HCT116 (cell line): ENCODE measurements at regions not wholly inside any gene's neighbourhood (a gene's known extent, or its start where the extent isn't known, plus 50 kb on each side); places are given as distances from the start of the nearest gene placed in this dataset.

Source experiments
- ATAC-seq: fragments of 200-7000 bp; cut with Tn5 transposase; 2 replicates; pipeline ENCODE4 v1.9.1; 2020; ENCODE audit warnings: mild to moderate bottlenecking, moderate library complexity
- BruUV-seq: library from RNA; stranded (reverse); fragments of 400-500 nt; replicated peaks from 2 replicates; lab custom pipeline; 2021; lab: Mats Ljungman, UMichigan
- CTCF ChIA-PET: fragments of 300-600 bp; sonication (Branson Sonifier 250); formaldehyde crosslinking; loops from one replicate; lab custom pipeline; 2021; ENCODE audit warnings: antibody characterized with exemption; lab: Charles Lee
- POLR2A ChIA-PET: fragments of 300-600, 350-600 bp; sonication (Branson Sonifier 250); formaldehyde crosslinking; loops from one replicate; lab custom pipeline; 2021; ENCODE audit warnings: antibody characterized with exemption; lab: Charles Lee
- RAD21 ChIA-PET, 2 experiments: fragments of 300-600 bp; sonication (Branson Sonifier 250); formaldehyde crosslinking; loops; one replicate each; lab custom pipeline; 2023; ENCODE audit warnings: low total read pairs in 2 of 2; ENCODE audit not compliant: uncharacterized antibody in 2 of 2, unreplicated experiment in 2 of 2, low non-redundant PET in 1 of 2; lab: Charles Lee
- DNase-seq: peaks from one replicate; pipeline ENCODE4 v3.0.0-alpha.2; 2010; ENCODE audit warnings: low read depth, low spot score
- H2AFZ ChIP-seq: fragments of 200-600 bp; shearing (Covaris generic), sonication (generic); 2 replicates; pipeline ENCODE4 v1.6.1; 2017; ENCODE audit warnings: low read depth, mixed run types, mixed read lengths, antibody characterized with exemption, low read length; ENCODE audit not compliant: poor library complexity, severe bottlenecking
- H3K27ac ChIP-seq: 2 replicates; pipeline ENCODE4 v1.5.1; 2012; ENCODE audit warnings: low read depth, low read length
- H3K27me3 ChIP-seq: fragments of 200-600 bp; sonication (generic); 2 replicates; pipeline ENCODE4 v1.6.1; 2016; ENCODE audit warnings: mixed run types, low read length, mixed read lengths; ENCODE audit not compliant: insufficient read depth
- H3K36me3 ChIP-seq, 2 experiments: fragments of 200-500 bp in 1 of 2; fragments of 200-600 bp in 1 of 2; sonication (Bioruptor generic) in 1 of 2; sonication (generic) in 1 of 2; 2 replicates each; pipeline versions ENCODE4 v1.5.1 to v1.6.1; 2014 to 2016; ENCODE audit warnings: low read length in 2 of 2, inconsistent platforms in 1 of 2, mixed read lengths in 1 of 2, mixed run types in 1 of 2; ENCODE audit not compliant: insufficient read depth in 2 of 2, control insufficient read depth in 1 of 2
- H3K4me1 ChIP-seq, 2 experiments: fragments of 200-600 bp in 1 of 2; sonication (generic) in 1 of 2; 2 replicates each; pipeline versions ENCODE4 v1.5.1 to v1.6.1; 2012 to 2017; ENCODE audit warnings: low read length in 2 of 2, inconsistent platforms in 1 of 2, mild to moderate bottlenecking in 1 of 2, mixed read lengths in 1 of 2, mixed run types in 1 of 2, moderate library complexity in 1 of 2; ENCODE audit not compliant: insufficient read depth in 2 of 2, control insufficient read depth in 1 of 2
- H3K4me2 ChIP-seq: fragments of 200-600 bp; sonication (generic); 2 replicates; pipeline ENCODE4 v1.6.1; 2017; ENCODE audit warnings: mixed run types, low read length, mixed read lengths
- H3K4me3 ChIP-seq, 2 experiments: fragments of 200-600 bp in 1 of 2; sonication (generic) in 1 of 2; replicated peaks in 1 of 2; 2 replicates each; pipeline ENCODE4 v1.5.1; 2011 to 2016; ENCODE audit warnings: low read length in 2 of 2, control low read depth in 1 of 2, low read depth in 1 of 2, mild to moderate bottlenecking in 1 of 2, mixed read lengths in 1 of 2, mixed run types in 1 of 2
- H3K79me2 ChIP-seq: fragments of 200-600 bp; sonication (generic); 2 replicates; pipeline ENCODE4 v1.6.1; 2017; ENCODE audit warnings: mild to moderate bottlenecking, mixed run types, low read length, moderate library complexity, mixed read lengths; ENCODE audit not compliant: insufficient read depth
- H3K9ac ChIP-seq: fragments of 200-600 bp; sonication (generic); 2 replicates; pipeline ENCODE4 v1.6.1; 2016; ENCODE audit warnings: low read length, mixed read lengths
- H3K9me2 ChIP-seq: fragments of 200-600 bp; sonication (generic), shearing (Covaris generic); 2 replicates; pipeline ENCODE4 v1.6.1; 2017; ENCODE audit warnings: mixed run types, mild to moderate bottlenecking, moderate library complexity; ENCODE audit not compliant: insufficient read depth
- H3K9me3 ChIP-seq, 2 experiments: fragments of 200-500 bp in 1 of 2; fragments of 200-600 bp in 1 of 2; sonication (Bioruptor generic) in 1 of 2; sonication (generic) in 1 of 2; 2 replicates each; pipeline ENCODE4 v1.6.1; 2014 to 2017; ENCODE audit warnings: low read length in 2 of 2, mixed read lengths in 2 of 2, inconsistent platforms in 1 of 2, low read depth in 1 of 2, mild to moderate bottlenecking in 1 of 2, mixed run types in 1 of 2, moderate library complexity in 1 of 2; ENCODE audit not compliant: control insufficient read depth in 1 of 2, insufficient read depth in 1 of 2
- H4K20me1 ChIP-seq: fragments of 200-600 bp; sonication (generic), shearing (Covaris generic); 2 replicates; pipeline ENCODE4 v1.6.1; 2017; ENCODE audit warnings: mixed run types, mild to moderate bottlenecking, moderate library complexity; ENCODE audit not compliant: insufficient read depth
- CBX3 ChIP-seq: IDR thresholded peaks from 2 replicates; pipeline ENCODE4 v1.6.1; 2012; ENCODE audit warnings: low read depth
- CEBPB ChIP-seq: IDR thresholded peaks from 2 replicates; pipeline ENCODE4 v1.6.1; 2012; ENCODE audit warnings: low read depth
- EGR1 ChIP-seq: IDR thresholded peaks from 2 replicates; pipeline ENCODE4 v1.6.1; 2012; ENCODE audit warnings: low read depth
- ELF1 ChIP-seq: IDR thresholded peaks from 2 replicates; pipeline ENCODE4 v1.6.1; 2012; ENCODE audit warnings: low read depth, borderline replicate concordance
- EZH2 ChIP-seq: fragments of 200-600 bp; sonication (generic); IDR thresholded peaks from 2 replicates; pipeline ENCODE4 v1.6.1; 2017; ENCODE audit warnings: antibody characterized with exemption, mixed run types
- EZH2phosphoT487 ChIP-seq: fragments of 200-600 bp; IDR thresholded peaks from 2 replicates; pipeline ENCODE4 v1.6.1; 2018; ENCODE audit warnings: antibody characterized with exemption, borderline replicate concordance
- FOSL1 ChIP-seq: IDR thresholded peaks from 2 replicates; pipeline ENCODE4 v1.6.1; 2012; ENCODE audit warnings: low read depth
- JUND ChIP-seq: IDR thresholded peaks from 2 replicates; pipeline ENCODE4 v1.6.1; 2012
- POLR2A ChIP-seq: IDR thresholded peaks from 2 replicates; pipeline ENCODE4 v1.7.0; 2011; ENCODE audit warnings: borderline replicate concordance; ENCODE audit not compliant: insufficient read depth, insufficient read length; ENCODE audit errors: extremely low read depth
- POLR2AphosphoS5 ChIP-seq: IDR thresholded peaks from 2 replicates; pipeline ENCODE4 v1.6.1; 2011; ENCODE audit warnings: mild to moderate bottlenecking, low read depth, low read length, moderate library complexity
- SIN3A ChIP-seq: IDR thresholded peaks from 2 replicates; pipeline ENCODE4 v1.6.1; 2012; ENCODE audit warnings: low read depth
- SRF ChIP-seq: IDR thresholded peaks from 2 replicates; pipeline ENCODE4 v1.6.1; 2012; ENCODE audit warnings: low read depth
- TCF7L2 ChIP-seq: IDR thresholded peaks from 2 replicates; pipeline ENCODE4 v1.7.0; 2011; ENCODE audit warnings: borderline replicate concordance, inconsistent platforms; ENCODE audit not compliant: insufficient read depth, insufficient read length; ENCODE audit errors: extremely low read depth
- YY1 ChIP-seq: IDR thresholded peaks from 2 replicates; pipeline ENCODE4 v1.6.1; 2011; ENCODE audit warnings: low read length, low read depth, moderate library complexity, mild to moderate bottlenecking; ENCODE audit not compliant: insufficient replicate concordance; ENCODE audit errors: extremely low read depth
- ZFX ChIP-seq: fragments of 450-650 bp; IDR thresholded peaks from 2 replicates; pipeline ENCODE4 v1.6.1; 2017
- ZNF274 ChIP-seq: fragments of 200-500 bp; sonication (Bioruptor generic); IDR thresholded peaks from 2 replicates; pipeline ENCODE4 v1.6.1; 2014; ENCODE audit warnings: mild to moderate bottlenecking, low read depth, low read length, inconsistent platforms
- intact Hi-C: fragments of 100-400 bp; cut with micrococcal nuclease; formaldehyde crosslinking; loops from 2 replicates; pipeline ENCODE4 v1.10.0; 2022
- TF ChIP-seq, protein P1 (sequence below): IDR thresholded peaks from 2 replicates; pipeline ENCODE4 v1.6.1; 2012
- TF ChIP-seq, protein P2 (sequence below), 3 experiments: fragments of 200-600 bp in 1 of 3; sonication (generic) in 1 of 3; IDR thresholded peaks in 2 of 3; conservative IDR thresholded peaks in 1 of 3; 2 replicates each; pipeline ENCODE4 v1.5.1; 2012 to 2017; ENCODE audit warnings: low read depth in 2 of 3, low read length in 2 of 3, antibody characterized with exemption in 1 of 3, borderline replicate concordance in 1 of 3, control low read depth in 1 of 3, mild to moderate bottlenecking in 1 of 3, mixed read lengths in 1 of 3, mixed run types in 1 of 3, moderate library complexity in 1 of 3; ENCODE audit not compliant: insufficient read depth in 1 of 3
- TF ChIP-seq, protein P3 (sequence below): IDR thresholded peaks from 2 replicates; pipeline ENCODE4 v1.6.1; 2012
- TF ChIP-seq, protein P4 (sequence below): IDR thresholded peaks from 2 replicates; pipeline ENCODE4 v1.6.1; 2011; ENCODE audit warnings: mild to moderate bottlenecking, low read length, moderate library complexity; ENCODE audit not compliant: insufficient replicate concordance; ENCODE audit errors: extremely low read depth

DNA sequence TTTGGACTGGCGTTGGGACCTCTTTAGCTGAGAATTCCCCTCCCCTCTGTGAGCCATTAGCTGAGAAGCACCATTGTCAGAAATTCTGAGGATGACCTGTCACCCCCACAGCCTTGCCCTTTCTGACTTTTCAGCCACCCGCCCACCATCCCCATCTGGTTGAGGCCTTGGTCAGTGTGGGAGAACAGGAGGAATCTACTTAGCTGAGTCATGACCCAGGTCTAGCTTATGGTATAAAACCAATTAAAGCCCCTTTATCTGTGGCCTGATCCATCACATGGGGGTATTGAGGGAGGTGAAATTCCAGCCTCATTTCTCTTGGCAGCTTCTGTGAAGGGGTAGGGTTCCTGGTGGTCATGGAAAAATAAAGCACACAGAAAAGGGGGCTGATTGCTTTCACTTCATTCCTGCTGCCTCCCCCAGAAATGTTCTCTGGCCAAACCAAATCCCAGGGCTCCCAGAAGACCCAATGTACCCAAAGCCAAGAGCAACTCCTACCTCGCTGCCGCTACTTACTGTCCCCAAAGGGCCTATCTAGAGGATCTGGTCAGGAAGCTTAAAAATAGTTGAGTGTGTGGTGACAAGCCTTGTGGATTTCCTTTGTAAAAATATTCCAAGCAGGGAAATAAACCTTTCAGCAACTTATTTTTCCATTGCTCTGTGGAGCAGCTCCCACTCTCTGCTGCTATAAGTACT lies 174.8 kb upstream of the TNC start:
- ATAC-seq, result no peak
- no peaks in the 10 kb centered on the region for H3K79me2 ChIP-seq
- H3K27ac ChIP-seq, result no peak overlapping the region
- ChIA-PET CTCF (no interaction called here), POLR2A (no interaction called here), RAD21 (no interaction called here)
- DNase-seq, result no peak
- no peak overlapping the region for H3K4me3 ChIP-seq
- H3K4me1 ChIP-seq, result peaks cover 0 to 6% of the 10 kb centered on the region in 2 experiments; a peak in 1 of 4 replicates
- no TSS peak for BruUV-seq
- intact Hi-C loops, result no loop called here
- no peak overlapping the region for H3K4me2 ChIP-seq
- no peaks in the 10 kb centered on the region for H3K36me3 ChIP-seq
- TF ChIP-seq, protein P1, sequence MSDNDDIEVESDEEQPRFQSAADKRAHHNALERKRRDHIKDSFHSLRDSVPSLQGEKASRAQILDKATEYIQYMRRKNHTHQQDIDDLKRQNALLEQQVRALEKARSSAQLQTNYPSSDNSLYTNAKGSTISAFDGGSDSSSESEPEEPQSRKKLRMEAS, result no peak
- no peak for TF ChIP-seq EZH2phosphoT487
- TF ChIP-seq YY1, result no peak
- TF ChIP-seq JUND, result no peak
- no peak for TF ChIP-seq POLR2AphosphoS5
- TF ChIP-seq ZFX, result no peak
- no peak for TF ChIP-seq TCF7L2
- no peak for TF ChIP-seq CEBPB
- no peak for TF ChIP-seq FOSL1
- TF ChIP-seq, protein P2, sequence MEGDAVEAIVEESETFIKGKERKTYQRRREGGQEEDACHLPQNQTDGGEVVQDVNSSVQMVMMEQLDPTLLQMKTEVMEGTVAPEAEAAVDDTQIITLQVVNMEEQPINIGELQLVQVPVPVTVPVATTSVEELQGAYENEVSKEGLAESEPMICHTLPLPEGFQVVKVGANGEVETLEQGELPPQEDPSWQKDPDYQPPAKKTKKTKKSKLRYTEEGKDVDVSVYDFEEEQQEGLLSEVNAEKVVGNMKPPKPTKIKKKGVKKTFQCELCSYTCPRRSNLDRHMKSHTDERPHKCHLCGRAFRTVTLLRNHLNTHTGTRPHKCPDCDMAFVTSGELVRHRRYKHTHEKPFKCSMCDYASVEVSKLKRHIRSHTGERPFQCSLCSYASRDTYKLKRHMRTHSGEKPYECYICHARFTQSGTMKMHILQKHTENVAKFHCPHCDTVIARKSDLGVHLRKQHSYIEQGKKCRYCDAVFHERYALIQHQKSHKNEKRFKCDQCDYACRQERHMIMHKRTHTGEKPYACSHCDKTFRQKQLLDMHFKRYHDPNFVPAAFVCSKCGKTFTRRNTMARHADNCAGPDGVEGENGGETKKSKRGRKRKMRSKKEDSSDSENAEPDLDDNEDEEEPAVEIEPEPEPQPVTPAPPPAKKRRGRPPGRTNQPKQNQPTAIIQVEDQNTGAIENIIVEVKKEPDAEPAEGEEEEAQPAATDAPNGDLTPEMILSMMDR (IDR thresholded peaks at IDR 0.05 in 2 of 3, conservative IDR thresholded peaks at IDR 0.05 in 1 of 3; ENCODE audit: borderline replicate concordance in 1 of 3, insufficient read depth in 1 of 3, low read depth in 2 of 3, low read length in 2 of 3), result no peak
- no peak for TF ChIP-seq ELF1
- TF ChIP-seq EZH2, result no peak
- no peak for TF ChIP-seq ZNF274
- TF ChIP-seq SIN3A, result no peak
- TF ChIP-seq CBX3, result no peak
- TF ChIP-seq POLR2A, result no peak
- TF ChIP-seq SRF, result no peak
- TF ChIP-seq, protein P3, sequence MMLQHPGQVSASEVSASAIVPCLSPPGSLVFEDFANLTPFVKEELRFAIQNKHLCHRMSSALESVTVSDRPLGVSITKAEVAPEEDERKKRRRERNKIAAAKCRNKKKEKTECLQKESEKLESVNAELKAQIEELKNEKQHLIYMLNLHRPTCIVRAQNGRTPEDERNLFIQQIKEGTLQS, result no peak
- no peak for TF ChIP-seq EGR1
- TF ChIP-seq, protein P4, sequence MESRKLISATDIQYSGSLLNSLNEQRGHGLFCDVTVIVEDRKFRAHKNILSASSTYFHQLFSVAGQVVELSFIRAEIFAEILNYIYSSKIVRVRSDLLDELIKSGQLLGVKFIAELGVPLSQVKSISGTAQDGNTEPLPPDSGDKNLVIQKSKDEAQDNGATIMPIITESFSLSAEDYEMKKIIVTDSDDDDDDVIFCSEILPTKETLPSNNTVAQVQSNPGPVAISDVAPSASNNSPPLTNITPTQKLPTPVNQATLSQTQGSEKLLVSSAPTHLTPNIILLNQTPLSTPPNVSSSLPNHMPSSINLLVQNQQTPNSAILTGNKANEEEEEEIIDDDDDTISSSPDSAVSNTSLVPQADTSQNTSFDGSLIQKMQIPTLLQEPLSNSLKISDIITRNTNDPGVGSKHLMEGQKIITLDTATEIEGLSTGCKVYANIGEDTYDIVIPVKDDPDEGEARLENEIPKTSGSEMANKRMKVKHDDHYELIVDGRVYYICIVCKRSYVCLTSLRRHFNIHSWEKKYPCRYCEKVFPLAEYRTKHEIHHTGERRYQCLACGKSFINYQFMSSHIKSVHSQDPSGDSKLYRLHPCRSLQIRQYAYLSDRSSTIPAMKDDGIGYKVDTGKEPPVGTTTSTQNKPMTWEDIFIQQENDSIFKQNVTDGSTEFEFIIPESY, result no peak
- H2AFZ ChIP-seq, result no peak overlapping the region
- no peaks in the 10 kb centered on the region for H3K9me3 ChIP-seq
- H3K9me2 ChIP-seq, result no peaks in the 10 kb centered on the region; the same call in 1 of the 2 replicates
- H4K20me1 ChIP-seq, result no peaks in the 10 kb centered on the region
- H3K27me3 ChIP-seq, result no peaks in the 10 kb centered on the region
- H3K9ac ChIP-seq, result no peak overlapping the region
